ENCODE measurements at regions not wholly inside any gene's neighbourhood (a gene's known extent, or its start where the extent isn't known, plus 50 kb on each side); places are given as distances from the start of the nearest gene placed in this dataset.

DNA sequence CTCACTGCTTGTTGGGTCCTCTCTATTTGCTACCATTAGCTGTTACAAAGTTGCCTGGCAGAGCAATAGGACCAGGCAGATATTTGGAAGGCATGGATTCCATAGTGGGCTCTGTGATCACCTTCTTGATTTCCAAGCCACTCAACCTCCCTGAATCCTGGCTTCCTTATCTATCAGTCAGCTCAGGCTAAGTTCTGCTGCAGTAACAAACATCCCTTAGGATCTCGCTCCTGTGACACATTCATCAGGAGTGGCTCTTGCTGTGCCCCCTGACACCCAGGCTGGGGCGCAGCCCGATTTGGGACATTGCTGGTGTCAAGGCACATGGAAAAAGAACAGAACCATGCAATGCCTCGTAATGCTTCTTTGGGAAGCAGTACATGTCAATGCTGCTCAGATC lies 503.9 kb downstream of the TBC1D22A start:
- ATAC-seq (ENCODE audit: low read depth) = no peak

GRCh38 chr22:47260551-47260950 lies 498.1 kb downstream of the TBC1D22A start:
- H3K4me1 ChIP-seq (ENCODE audit: insufficient read depth, poor library complexity, severe bottlenecking) = no peaks in the 10 kb centered on the region
- TF ChIP-seq CTCF (IDR thresholded peaks at IDR 0.05; ENCODE audit: poor library complexity, severe bottlenecking) = no peak
- no peak for DNase-seq (ENCODE audit: low spot score)
- ATAC-seq (ENCODE audit: low read depth) = no peak
- H3K36me3 ChIP-seq (ENCODE audit: low read depth) = no peaks in the 10 kb centered on the region
- no peaks in the 10 kb centered on the region for H3K27me3 ChIP-seq (ENCODE audit: insufficient read depth, poor library complexity, severe bottlenecking)
- no peak overlapping the region for H3K4me3 ChIP-seq (ENCODE audit: severe bottlenecking)
- H3K9me3 ChIP-seq (ENCODE audit: severe bottlenecking) = no peaks in the 10 kb centered on the region
- no peak overlapping the region for H3K27ac ChIP-seq (ENCODE audit: poor library complexity, severe bottlenecking)

More for the DNA sequence above, 503.9 kb downstream of the TBC1D22A start:
- H3K36me3 ChIP-seq (ENCODE audit: low read depth) = no peaks in the 10 kb centered on the region
- no peak for TF ChIP-seq CTCF (IDR thresholded peaks at IDR 0.05; ENCODE audit: poor library complexity, severe bottlenecking)
- H3K4me1 ChIP-seq (ENCODE audit: insufficient read depth, poor library complexity, severe bottlenecking) = no peaks in the 10 kb centered on the region
- no peak overlapping the region for H3K27ac ChIP-seq (ENCODE audit: poor library complexity, severe bottlenecking)
- DNase-seq (ENCODE audit: low spot score) = no peak
- no peaks in the 10 kb centered on the region for H3K27me3 ChIP-seq (ENCODE audit: insufficient read depth, poor library complexity, severe bottlenecking)
- H3K9me3 ChIP-seq (ENCODE audit: severe bottlenecking) = no peaks in the 10 kb centered on the region
- no peak overlapping the region for H3K4me3 ChIP-seq (ENCODE audit: severe bottlenecking)

- no peak for TF ChIP-seq CTCF (IDR thresholded peaks at IDR 0.05; ENCODE audit: poor library complexity, severe bottlenecking)
- ATAC-seq (ENCODE audit: low read depth) (no peak), DNase-seq (ENCODE audit: low spot score) (no peak)
- Histone ChIP-seq H3K4me1 (ENCODE audit: insufficient read depth, poor library complexity, severe bottlenecking) (no peaks in the 10 kb centered on the region), H3K36me3 (ENCODE audit: low read depth) (no peaks in the 10 kb centered on the region), H3K4me3 (ENCODE audit: severe bottlenecking) (no peak overlapping the region), H3K9me3 (ENCODE audit: severe bottlenecking) (no peaks in the 10 kb centered on the region), H3K27ac (ENCODE audit: poor library complexity, severe bottlenecking) (no peak overlapping the region), H3K27me3 (ENCODE audit: insufficient read depth, poor library complexity, severe bottlenecking) (no peaks in the 10 kb centered on the region)
Observed at GRCh38 chr22:47259990-47260389, 497.5 kb downstream of the TBC1D22A start.

DNA sequence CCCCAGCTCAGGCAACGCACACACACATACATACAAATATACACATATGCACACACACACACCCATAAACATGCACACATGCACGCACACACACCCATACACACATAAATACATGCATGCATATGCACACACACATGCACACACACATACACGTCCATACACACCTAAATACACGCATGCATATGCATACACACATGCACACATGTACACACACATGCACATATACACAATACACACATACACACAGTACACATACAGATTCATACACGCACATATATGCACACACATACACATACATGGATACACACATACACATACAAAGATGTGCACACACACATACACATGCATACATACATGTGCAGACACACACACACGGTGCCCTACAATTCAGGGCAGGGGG lies 496.6 kb downstream of the TBC1D22A start:
- no peak overlapping the region for H3K27ac ChIP-seq (ENCODE audit: poor library complexity, severe bottlenecking)
- H3K4me3 ChIP-seq (ENCODE audit: severe bottlenecking) = no peak overlapping the region
- no peaks in the 10 kb centered on the region for H3K27me3 ChIP-seq (ENCODE audit: insufficient read depth, poor library complexity, severe bottlenecking)
- TF ChIP-seq CTCF (IDR thresholded peaks at IDR 0.05; ENCODE audit: poor library complexity, severe bottlenecking) = no peak
- H3K4me1 ChIP-seq (ENCODE audit: insufficient read depth, poor library complexity, severe bottlenecking) = no peaks in the 10 kb centered on the region
- no peaks in the 10 kb centered on the region for H3K36me3 ChIP-seq (ENCODE audit: low read depth)
- ATAC-seq (ENCODE audit: low read depth) (no peak), DNase-seq (ENCODE audit: low spot score) (no peak)
- no peaks in the 10 kb centered on the region for H3K9me3 ChIP-seq (ENCODE audit: severe bottlenecking)

GRCh38 chr22:47257976-47258375 lies 495.5 kb downstream of the TBC1D22A start:
- ATAC-seq (ENCODE audit: low read depth) (no peak), DNase-seq (ENCODE audit: low spot score) (no peak)
- TF ChIP-seq CTCF (IDR thresholded peaks at IDR 0.05; ENCODE audit: poor library complexity, severe bottlenecking) = no peak
- H3K4me3 ChIP-seq (ENCODE audit: severe bottlenecking) = no peak overlapping the region
- H3K4me1 ChIP-seq (ENCODE audit: insufficient read depth, poor library complexity, severe bottlenecking) = no peaks in the 10 kb centered on the region
- no peaks in the 10 kb centered on the region for H3K27me3 ChIP-seq (ENCODE audit: insufficient read depth, poor library complexity, severe bottlenecking)
- H3K36me3 ChIP-seq (ENCODE audit: low read depth) = no peaks in the 10 kb centered on the region
- H3K9me3 ChIP-seq (ENCODE audit: severe bottlenecking) = no peaks in the 10 kb centered on the region
- H3K27ac ChIP-seq (ENCODE audit: poor library complexity, severe bottlenecking) = no peak overlapping the region
